ENCODE measurements at regions not wholly inside any gene's neighbourhood (a gene's known extent, or its start where the extent isn't known, plus 50 kb on each side); places are given as distances from the start of the nearest gene placed in this dataset.

- H3K4me1 Mint-ChIP-seq: no peaks in the 10 kb centered on the region
- H3K27ac Mint-ChIP-seq (ENCODE audit: unreplicated experiment): no peak overlapping the region
- H3K36me3 Mint-ChIP-seq (ENCODE audit: low read depth): no peaks in the 10 kb centered on the region
- TF ChIP-seq CTCF (conservative IDR thresholded peaks at IDR 0.05): no peak
- no peak for DNase-seq (ENCODE audit: low read depth, low spot score)
- H3K27me3 Mint-ChIP-seq (ENCODE audit: low read depth): peaks cover 5% of the 10 kb centered on the region
- H3K4me3 Mint-ChIP-seq: no peak overlapping the region
- H3K9me3 Mint-ChIP-seq: peaks cover under 1% of the 10 kb centered on the region
Measured at GRCh38 chr14:21999402-21999801, 325.8 kb upstream of the OR4E1 start.

GRCh38 chr14:21997300-21997699 is 323.7 kb upstream of the OR4E1 start:
- Mint-ChIP-seq H3K27me3 (ENCODE audit: low read depth) (peaks cover 9% of the 10 kb centered on the region), H3K27ac (ENCODE audit: unreplicated experiment) (no peak overlapping the region), H3K36me3 (ENCODE audit: low read depth) (no peaks in the 10 kb centered on the region), H3K4me1 (no peaks in the 10 kb centered on the region), H3K9me3 (peaks cover 3% of the 10 kb centered on the region), H3K4me3 (no peak overlapping the region)
- peak; percentile 49 for TF ChIP-seq CTCF (conservative IDR thresholded peaks at IDR 0.05)
- DNase-seq (ENCODE audit: low read depth, low spot score): no peak

- no peak overlapping the region for H3K4me3 Mint-ChIP-seq
- no peaks in the 10 kb centered on the region for H3K36me3 Mint-ChIP-seq (ENCODE audit: low read depth)
- H3K4me1 Mint-ChIP-seq: no peaks in the 10 kb centered on the region
- H3K27ac Mint-ChIP-seq (ENCODE audit: unreplicated experiment): no peak overlapping the region
- peaks cover 3% of the 10 kb centered on the region for H3K9me3 Mint-ChIP-seq
- H3K27me3 Mint-ChIP-seq (ENCODE audit: low read depth): peaks cover 13% of the 10 kb centered on the region
- no peak for TF ChIP-seq CTCF (conservative IDR thresholded peaks at IDR 0.05)
- no peak for DNase-seq (ENCODE audit: low read depth, low spot score)
Measured at GRCh38 chr14:21995332-21995731, 321.7 kb upstream of the OR4E1 start.

- Mint-ChIP-seq H3K9me3 (peaks cover 3% of the 10 kb centered on the region), H3K27me3 (ENCODE audit: low read depth) (peaks cover 20% of the 10 kb centered on the region), H3K4me3 (no peak overlapping the region), H3K4me1 (no peaks in the 10 kb centered on the region), H3K36me3 (ENCODE audit: low read depth) (no peaks in the 10 kb centered on the region), H3K27ac (ENCODE audit: unreplicated experiment) (no peak overlapping the region)
- no peak for TF ChIP-seq CTCF (conservative IDR thresholded peaks at IDR 0.05)
- DNase-seq (ENCODE audit: low read depth, low spot score): no peak
Measured at GRCh38 chr14:21993837-21994236, 320.2 kb upstream of the OR4E1 start.

- H3K27me3 Mint-ChIP-seq (ENCODE audit: low read depth): peaks cover 20% of the 10 kb centered on the region
- no peak for TF ChIP-seq CTCF (conservative IDR thresholded peaks at IDR 0.05)
- H3K27ac Mint-ChIP-seq (ENCODE audit: unreplicated experiment): no peak overlapping the region
- H3K4me3 Mint-ChIP-seq: no peak overlapping the region
- no peaks in the 10 kb centered on the region for H3K4me1 Mint-ChIP-seq
- no peak for DNase-seq (ENCODE audit: low read depth, low spot score)
- peaks cover 3% of the 10 kb centered on the region for H3K9me3 Mint-ChIP-seq
- H3K36me3 Mint-ChIP-seq (ENCODE audit: low read depth): no peaks in the 10 kb centered on the region
Measured at GRCh38 chr14:21993070-21993469, 319.5 kb upstream of the OR4E1 start.

- no peak overlapping the region for H3K27ac Mint-ChIP-seq (ENCODE audit: unreplicated experiment)
- DNase-seq (ENCODE audit: low read depth, low spot score): no peak
- peaks cover 25% of the 10 kb centered on the region for H3K27me3 Mint-ChIP-seq (ENCODE audit: low read depth)
- peaks cover 3% of the 10 kb centered on the region for H3K9me3 Mint-ChIP-seq
- H3K4me1 Mint-ChIP-seq: no peaks in the 10 kb centered on the region
- no peak overlapping the region for H3K4me3 Mint-ChIP-seq
- no peaks in the 10 kb centered on the region for H3K36me3 Mint-ChIP-seq (ENCODE audit: low read depth)
- no peak for TF ChIP-seq CTCF (conservative IDR thresholded peaks at IDR 0.05)
Measured at GRCh38 chr14:21991130-21991529, 317.5 kb upstream of the OR4E1 start.

Measured in neural crest cell (in vitro differentiated cells).